SK-N-SH (cell line): ENCODE measurements at regions not wholly inside any gene's neighbourhood (a gene's known extent, or its start where the extent isn't known, plus 50 kb on each side); places are given as distances from the start of the nearest gene placed in this dataset.

Experiments
- CTCF ChIA-PET: fragments of 300-600, 350-600 bp; formaldehyde crosslinking; extraction: SDS; loops from one replicate; lab custom pipeline; 2021; lab: Yijun Ruan, JAX
- POLR2A ChIA-PET: fragments of 350-600 bp; sonication (Branson Sonifier 250); formaldehyde crosslinking; extraction: SDS; loops from one replicate; lab custom pipeline; 2020; ENCODE audit warnings: antibody characterized with exemption, inconsistent platforms; lab: Yijun Ruan, JAX
- DNase-seq: peaks from one replicate; pipeline ENCODE4 v3.0.0; 2012
- H2AFZ ChIP-seq: fragments of 200-600 bp; sonication (generic); 2 replicates; pipeline ENCODE4 v1.8.1; 2016; ENCODE audit warnings: antibody characterized with exemption, mild to moderate bottlenecking, low read depth
- H3F3A ChIP-seq: fragments of 200-600 bp; sonication (generic); replicated peaks from 2 replicates; pipeline ENCODE3; 2016; ENCODE audit warnings: antibody characterized with exemption, mild to moderate bottlenecking; ENCODE audit not compliant: insufficient read depth
- H3K27ac ChIP-seq, 2 experiments: fragments of 200-500 bp in 1 of 2; fragments of 200-600 bp in 1 of 2; sonication (Bioruptor generic) in 1 of 2; sonication (generic), shearing (Covaris generic) in 1 of 2; 2 replicates each; pipeline versions ENCODE4 v1.5.1 to v1.6.1; 2014 to 2016; ENCODE audit warnings: low read depth in 2 of 2, inconsistent platforms in 1 of 2, low read length in 1 of 2, mild to moderate bottlenecking in 1 of 2, mixed read lengths in 1 of 2
- H3K27me3 ChIP-seq: fragments of 200-600 bp; sonication (generic), shearing (Covaris generic); 2 replicates; pipeline ENCODE4 v1.6.1; 2016; ENCODE audit warnings: mixed run types; ENCODE audit not compliant: insufficient read depth
- H3K36me3 ChIP-seq, 2 experiments: fragments of 200-500 bp in 1 of 2; fragments of 200-600 bp in 1 of 2; sonication (Bioruptor generic) in 1 of 2; sonication (generic) in 1 of 2; replicated peaks in 1 of 2; 2 replicates each; pipeline versions ENCODE3 to v1.5.1; 2014 to 2016; ENCODE audit warnings: low read length in 1 of 2, mild to moderate bottlenecking in 1 of 2; ENCODE audit not compliant: insufficient read depth in 2 of 2, control insufficient read depth in 1 of 2
- H3K4me1 ChIP-seq, 2 experiments: fragments of 200-500 bp in 1 of 2; fragments of 200-600 bp in 1 of 2; sonication (Bioruptor generic) in 1 of 2; sonication (generic), shearing (Covaris generic) in 1 of 2; 2 replicates each; pipeline versions ENCODE4 v1.5.1 to v1.6.1; 2014 to 2016; ENCODE audit warnings: low read depth in 1 of 2, low read length in 1 of 2, mixed run types in 1 of 2; ENCODE audit not compliant: insufficient read depth in 2 of 2, control insufficient read depth in 1 of 2
- H3K4me2 ChIP-seq: fragments of 200-600 bp; sonication (generic), shearing (Covaris generic); 2 replicates; pipeline ENCODE4 v1.6.1; 2017; ENCODE audit warnings: mixed run types
- H3K4me3 ChIP-seq, 2 experiments: fragments of 200-500 bp in 1 of 2; fragments of 200-600 bp in 1 of 2; sonication (Bioruptor generic) in 1 of 2; sonication (generic), shearing (Covaris generic) in 1 of 2; 2 replicates each; pipeline versions ENCODE4 v1.5.1 to v1.8.1; 2014 to 2016; ENCODE audit warnings: low read depth in 2 of 2, inconsistent platforms in 1 of 2, low read length in 1 of 2, mild to moderate bottlenecking in 1 of 2, mixed read lengths in 1 of 2, moderate library complexity in 1 of 2
- H3K79me2 ChIP-seq: fragments of 200-600 bp; sonication (generic); 2 replicates; pipeline ENCODE4 v1.8.1; 2017; ENCODE audit warnings: mild to moderate bottlenecking; ENCODE audit not compliant: insufficient read depth
- H3K9ac ChIP-seq: fragments of 200-600 bp; sonication (generic); 2 replicates; pipeline ENCODE4 v1.6.1; 2017; ENCODE audit warnings: mixed run types
- H3K9me2 ChIP-seq: fragments of 200-600 bp; sonication (generic); 2 replicates; pipeline ENCODE4 v1.6.1; 2017; ENCODE audit warnings: mixed run types
- H3K9me3 ChIP-seq: fragments of 200-600 bp; sonication (generic); 2 replicates; pipeline ENCODE4 v1.6.1; 2017; ENCODE audit warnings: mixed run types, mild to moderate bottlenecking, moderate library complexity
- H4K20me1 ChIP-seq: fragments of 200-600 bp; sonication (generic); 2 replicates; pipeline ENCODE4 v1.6.1; 2017; ENCODE audit warnings: mild to moderate bottlenecking, mixed run types; ENCODE audit not compliant: insufficient read depth
- FOSL2 ChIP-seq: IDR thresholded peaks from 2 replicates; pipeline ENCODE4 v1.4.0; 2012; ENCODE audit warnings: low read depth, mild to moderate bottlenecking, moderate library complexity, borderline replicate concordance
- FOXM1 ChIP-seq: IDR thresholded peaks from 2 replicates; pipeline ENCODE4 v1.4.0; 2012; ENCODE audit warnings: low read depth, mild to moderate bottlenecking
- GABPA ChIP-seq: IDR thresholded peaks from 2 replicates; pipeline ENCODE4 v1.4.0; 2012; ENCODE audit warnings: low read depth, mild to moderate bottlenecking
- GATA2 ChIP-seq: sonication (generic); formaldehyde crosslinking; IDR thresholded peaks from 2 replicates; pipeline ENCODE4 v1.5.0; 2020; ENCODE audit warnings: mild to moderate bottlenecking, missing genetic modification reagents
- RFX5 ChIP-seq: IDR thresholded peaks from 2 replicates; pipeline ENCODE4 v1.6.1; 2012; ENCODE audit warnings: mild to moderate bottlenecking, improper control_type of control experiment, low read length
- RXRA ChIP-seq: IDR thresholded peaks from 2 replicates; pipeline ENCODE4 v1.4.0; 2012; ENCODE audit warnings: low read depth, mild to moderate bottlenecking, borderline replicate concordance
- SIN3A ChIP-seq: IDR thresholded peaks from 2 replicates; pipeline ENCODE4 v1.6.1; 2012; ENCODE audit warnings: low read depth, mild to moderate bottlenecking, low read length, moderate library complexity, borderline replicate concordance
- TCF12 ChIP-seq: IDR thresholded peaks from 2 replicates; pipeline ENCODE4 v1.4.0; 2012
- YY1 ChIP-seq: IDR thresholded peaks from 2 replicates; pipeline ENCODE4 v1.4.0; 2012; ENCODE audit warnings: low read depth, mild to moderate bottlenecking
- WGBS: methylation state at CpG from one replicate; pipeline ENCODE4 v1.1.6; 2017; ENCODE audit warnings: low lambda C conversion rate; 5-methylcytosine and 5-hydroxymethylcytosine counted together
- TF ChIP-seq, protein P1 (sequence below): IDR thresholded peaks from 2 replicates; pipeline ENCODE4 v1.4.0; 2012; ENCODE audit warnings: low read depth
- TF ChIP-seq, protein P2 (sequence below): IDR thresholded peaks from 2 replicates; pipeline ENCODE4 v1.6.1; 2012; ENCODE audit warnings: mild to moderate bottlenecking, low read depth, low read length, moderate library complexity

DNA sequence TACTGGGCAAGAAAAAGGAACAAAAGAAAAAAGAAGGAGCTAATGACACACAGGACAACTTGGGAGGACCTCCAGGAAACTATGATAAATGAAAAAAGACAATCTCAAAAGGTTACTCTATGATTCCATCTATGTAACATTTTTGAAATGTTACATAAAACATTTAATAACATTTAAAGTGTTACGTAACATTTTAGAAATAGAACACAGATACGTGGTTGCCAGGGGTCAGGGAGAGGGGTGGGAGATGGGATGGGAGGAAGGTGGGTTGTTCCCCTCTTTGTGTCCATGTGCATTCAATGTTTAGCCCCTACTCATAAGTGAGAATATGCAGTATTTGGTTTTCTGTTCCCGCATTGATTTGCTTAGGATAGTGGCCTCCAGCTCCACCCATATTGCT lies 116.6 kb downstream of the C16orf95 start:
- Histone ChIP-seq H3K79me2 (no peaks in the 10 kb centered on the region), H3K4me1 (peaks cover 0 to 2% of the 10 kb centered on the region in 2 experiments; a peak in 1 of 4 replicates), H3K4me2 (no peak overlapping the region), H3K27me3 (peaks cover 43% of the 10 kb centered on the region; the same call in 1 of the 2 replicates), H4K20me1 (no peaks in the 10 kb centered on the region), H3K27ac (no peak overlapping the region), H3F3A (no peaks in the 10 kb centered on the region), H3K9me3 (no peaks in the 10 kb centered on the region), H3K4me3 (no peak overlapping the region), H3K36me3 (no peaks in the 10 kb centered on the region), H3K9me2 (no peaks in the 10 kb centered on the region), H2AFZ (no peak overlapping the region), H3K9ac (no peak overlapping the region)
- ChIA-PET POLR2A (no interaction called here), CTCF (interaction anchor here (3.2 to 4.7 kb wide), 2 partner anchors 14 to 78 kb away, joined by 18 to 79 read pairs; no protein-coding TSS in a partner anchor)
- 54% methylated on average over 3 of the region's 3 CpGs for WGBS
- DNase-seq = no peak
- TF ChIP-seq YY1 = no peak
- TF ChIP-seq FOSL2 = no peak
- TF ChIP-seq FOXM1 = no peak

DNA sequence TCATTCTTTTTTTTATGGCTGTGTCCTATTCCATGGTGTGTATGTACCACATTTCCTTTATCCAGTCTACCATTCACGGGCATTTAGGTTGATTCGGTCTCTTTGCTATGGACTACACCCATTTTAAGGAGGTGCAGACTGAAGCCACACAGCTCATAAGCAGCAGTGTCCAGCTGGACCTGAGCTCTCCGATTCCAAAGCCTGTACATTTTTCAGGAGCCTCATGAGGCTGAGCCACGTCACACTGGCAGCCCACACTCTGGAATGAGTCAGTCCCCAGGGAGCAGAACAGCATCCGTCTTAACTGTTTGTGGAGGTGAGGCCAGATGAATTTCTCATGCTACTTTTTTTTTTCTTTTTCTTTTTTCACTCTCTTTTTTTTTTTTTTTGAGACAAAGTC lies 116.1 kb downstream of the C16orf95 start:
- H3K9me2 ChIP-seq = no peaks in the 10 kb centered on the region
- no peaks in the 10 kb centered on the region for H3F3A ChIP-seq
- peaks cover 0 to 2% of the 10 kb centered on the region in 2 experiments; a peak in 1 of 4 replicates for H3K4me1 ChIP-seq
- TF ChIP-seq GABPA (no peak), RFX5 (no peak), RXRA (no peak), FOSL2 (peak; percentile 65; the same call in 1 of the 2 replicates), SIN3A (no peak), GATA2 (CRISPR knock-in tag) (no peak), TCF12 (peak; percentile 39)
- TF ChIP-seq, protein P1, sequence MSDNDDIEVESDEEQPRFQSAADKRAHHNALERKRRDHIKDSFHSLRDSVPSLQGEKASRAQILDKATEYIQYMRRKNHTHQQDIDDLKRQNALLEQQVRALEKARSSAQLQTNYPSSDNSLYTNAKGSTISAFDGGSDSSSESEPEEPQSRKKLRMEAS = 0 out of 2 replicates have a peak, but pooled peaks have one; percentile 20
- TF ChIP-seq, protein P2, sequence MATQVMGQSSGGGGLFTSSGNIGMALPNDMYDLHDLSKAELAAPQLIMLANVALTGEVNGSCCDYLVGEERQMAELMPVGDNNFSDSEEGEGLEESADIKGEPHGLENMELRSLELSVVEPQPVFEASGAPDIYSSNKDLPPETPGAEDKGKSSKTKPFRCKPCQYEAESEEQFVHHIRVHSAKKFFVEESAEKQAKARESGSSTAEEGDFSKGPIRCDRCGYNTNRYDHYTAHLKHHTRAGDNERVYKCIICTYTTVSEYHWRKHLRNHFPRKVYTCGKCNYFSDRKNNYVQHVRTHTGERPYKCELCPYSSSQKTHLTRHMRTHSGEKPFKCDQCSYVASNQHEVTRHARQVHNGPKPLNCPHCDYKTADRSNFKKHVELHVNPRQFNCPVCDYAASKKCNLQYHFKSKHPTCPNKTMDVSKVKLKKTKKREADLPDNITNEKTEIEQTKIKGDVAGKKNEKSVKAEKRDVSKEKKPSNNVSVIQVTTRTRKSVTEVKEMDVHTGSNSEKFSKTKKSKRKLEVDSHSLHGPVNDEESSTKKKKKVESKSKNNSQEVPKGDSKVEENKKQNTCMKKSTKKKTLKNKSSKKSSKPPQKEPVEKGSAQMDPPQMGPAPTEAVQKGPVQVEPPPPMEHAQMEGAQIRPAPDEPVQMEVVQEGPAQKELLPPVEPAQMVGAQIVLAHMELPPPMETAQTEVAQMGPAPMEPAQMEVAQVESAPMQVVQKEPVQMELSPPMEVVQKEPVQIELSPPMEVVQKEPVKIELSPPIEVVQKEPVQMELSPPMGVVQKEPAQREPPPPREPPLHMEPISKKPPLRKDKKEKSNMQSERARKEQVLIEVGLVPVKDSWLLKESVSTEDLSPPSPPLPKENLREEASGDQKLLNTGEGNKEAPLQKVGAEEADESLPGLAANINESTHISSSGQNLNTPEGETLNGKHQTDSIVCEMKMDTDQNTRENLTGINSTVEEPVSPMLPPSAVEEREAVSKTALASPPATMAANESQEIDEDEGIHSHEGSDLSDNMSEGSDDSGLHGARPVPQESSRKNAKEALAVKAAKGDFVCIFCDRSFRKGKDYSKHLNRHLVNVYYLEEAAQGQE = no peak
- no peak overlapping the region for H2AFZ ChIP-seq
- ChIA-PET CTCF (interaction anchor here (3.2 to 4.7 kb wide), 2 partner anchors 14 to 78 kb away, joined by 18 to 79 read pairs; no protein-coding TSS in a partner anchor), POLR2A (no interaction called here)
- no peak overlapping the region for H3K4me3 ChIP-seq
- 21% methylated on average over 5 of the region's 5 CpGs for WGBS
- H3K27ac ChIP-seq = no peak overlapping the region
- H4K20me1 ChIP-seq = no peaks in the 10 kb centered on the region
- H3K27me3 ChIP-seq = peaks cover 39% of the 10 kb centered on the region; the same call in 1 of the 2 replicates
- DNase-seq = no peak
- no peak overlapping the region for H3K9ac ChIP-seq
- no peaks in the 10 kb centered on the region for H3K9me3 ChIP-seq
- no peak overlapping the region for H3K4me2 ChIP-seq
- H3K36me3 ChIP-seq = no peaks in the 10 kb centered on the region
- H3K79me2 ChIP-seq = no peaks in the 10 kb centered on the region
